GM12878 (cell line): ENCODE measurements at regions not wholly inside any gene's neighbourhood (a gene's known extent, or its start where the extent isn't known, plus 50 kb on each side); places are given as distances from the start of the nearest gene placed in this dataset.

Source experiments
- ATAC-seq: fragments of 200-7000 bp; cut with Tn5 transposase; 3 replicates; pipeline ENCODE4 v1.9.1; 2020; ENCODE audit warnings: mild to moderate bottlenecking, moderate library complexity
- BruUV-seq: library from RNA; stranded (reverse); fragments of 400-500 nt; replicated peaks from 2 replicates; lab custom pipeline; 2021; lab: Mats Ljungman, UMichigan
- CTCF ChIA-PET: fragments of 300-600 bp; sonication (Branson Sonifier 250); formaldehyde crosslinking; extraction: SDS; loops from one replicate; lab custom pipeline; 2021; ENCODE audit warnings: inconsistent platforms; lab: Yijun Ruan, JAX
- POLR2A ChIA-PET: fragments of 350-600 bp; formaldehyde crosslinking; extraction: SDS; loops from one replicate; lab custom pipeline; 2021; ENCODE audit warnings: inconsistent platforms; lab: Charles Lee
- RAD21 ChIA-PET: fragments of 300-600 bp; sonication (Branson Sonifier 250); formaldehyde crosslinking; loops from one replicate; lab custom pipeline; 2023; ENCODE audit warnings: antibody characterized with exemption; ENCODE audit not compliant: unreplicated experiment; lab: Charles Lee
- SMC1A ChIA-PET: fragments of 300-600 bp; sonication (Branson Sonifier 250); formaldehyde crosslinking; loops from one replicate; lab custom pipeline; 2023; ENCODE audit not compliant: unreplicated experiment, uncharacterized antibody; lab: Charles Lee
- DNase-seq: peaks from one replicate; pipeline ENCODE4 v3.0.0-alpha.2; 2011; ENCODE audit warnings: low read depth, low spot score
- FAIRE-seq: peaks from 3 replicates; lab custom pipeline; 2011; peaks lifted over from hg19 to GRCh38; lab: Jason Lieb, UNC
- H2AFZ ChIP-seq: 2 replicates; pipeline ENCODE4 v1.6.0; 2011; ENCODE audit warnings: low read depth, low read length, control low read depth; ENCODE audit not compliant: control insufficient read depth
- H3K27ac ChIP-seq: 2 replicates; pipeline ENCODE4 v1.5.1; 2011; ENCODE audit warnings: control low read depth; ENCODE audit not compliant: control insufficient read depth, insufficient read depth
- H3K27me3 ChIP-seq, 2 experiments: replicated peaks in 1 of 2; 2 replicates each; pipeline versions ENCODE4 v1.6.0 to v1.6.1; 2011; ENCODE audit warnings: low read length in 1 of 2; ENCODE audit not compliant: control insufficient read depth in 2 of 2, insufficient read depth in 2 of 2
- H3K36me3 ChIP-seq, 2 experiments: 2 replicates each; pipeline ENCODE4 v1.5.1; 2011; ENCODE audit warnings: low read length in 1 of 2; ENCODE audit not compliant: control insufficient read depth in 2 of 2, insufficient read depth in 2 of 2
- H3K4me1 ChIP-seq: 2 replicates; pipeline ENCODE4 v1.6.1; 2011; ENCODE audit warnings: mild to moderate bottlenecking, low read length, moderate library complexity, mixed read lengths; ENCODE audit not compliant: control insufficient read depth, insufficient read depth
- H3K4me2 ChIP-seq: 2 replicates; pipeline ENCODE4 v1.6.0; 2011; ENCODE audit warnings: control low read depth; ENCODE audit not compliant: control insufficient read depth, insufficient read depth
- H3K4me3 ChIP-seq: fragments of 200-600 bp; sonication (generic); 2 replicates; pipeline ENCODE4 v1.5.1; 2016
- H3K79me2 ChIP-seq: 2 replicates; pipeline ENCODE4 v1.6.0; 2011; ENCODE audit warnings: low read length; ENCODE audit not compliant: control insufficient read depth, insufficient read depth
- H3K9ac ChIP-seq: 2 replicates; pipeline ENCODE4 v1.8.0; 2011; ENCODE audit warnings: low read length, control low read depth, mixed read lengths; ENCODE audit not compliant: control insufficient read depth, insufficient read depth
- H3K9me3 ChIP-seq: replicated peaks from 3 replicates; pipeline ENCODE4 v1.5.1; 2011; ENCODE audit warnings: mild to moderate bottlenecking, low read length; ENCODE audit not compliant: control insufficient read depth, insufficient read depth
- H4K20me1 ChIP-seq: 2 replicates; pipeline ENCODE4 v1.6.0; 2011; ENCODE audit not compliant: control insufficient read depth, insufficient read depth
- BACH1 ChIP-seq: fragments of 450-650 bp; IDR thresholded peaks from 2 replicates; pipeline ENCODE4 v1.6.1; 2017; ENCODE audit warnings: mild to moderate bottlenecking, borderline replicate concordance
- MTA2 ChIP-seq: fragments of 450-650 bp; IDR thresholded peaks from 2 replicates; pipeline ENCODE4 v1.6.1; 2016; ENCODE audit warnings: low read depth, mild to moderate bottlenecking, moderate library complexity
- MYB ChIP-seq: fragments of 150-350 bp; IDR thresholded peaks from 2 replicates; pipeline ENCODE4 v1.6.1; 2014; ENCODE audit warnings: mild to moderate bottlenecking, low read depth, low read length, borderline replicate concordance
- MYC ChIP-seq: IDR thresholded peaks from 2 replicates; pipeline ENCODE4 v1.6.1; 2011; ENCODE audit warnings: mild to moderate bottlenecking, low read length, moderate library complexity, inconsistent platforms; ENCODE audit not compliant: insufficient read depth, insufficient replicate concordance, insufficient read length, severe bottlenecking
- NRF1 ChIP-seq: conservative IDR thresholded peaks from 2 replicates; pipeline ENCODE4 v1.6.1; 2011; ENCODE audit warnings: mild to moderate bottlenecking, low read depth, low read length, improper control_type of control experiment
- PBX3 ChIP-seq: IDR thresholded peaks from 2 replicates; pipeline ENCODE4 v1.6.1; 2011; ENCODE audit warnings: mild to moderate bottlenecking, low read depth, low read length, moderate library complexity; ENCODE audit not compliant: insufficient replicate concordance
- RELB ChIP-seq: fragments of 450-650 bp; IDR thresholded peaks from 2 replicates; pipeline ENCODE4 v1.6.1; 2017; ENCODE audit warnings: low read depth, mild to moderate bottlenecking, moderate library complexity
- SMAD5 ChIP-seq: IDR thresholded peaks from 2 replicates; pipeline ENCODE4 v1.6.1; 2016; ENCODE audit warnings: antibody characterized with exemption, low read depth
- ZBTB40 ChIP-seq: fragments of 450-650 bp; IDR thresholded peaks from 2 replicates; pipeline ENCODE4 v1.6.1; 2016; ENCODE audit warnings: mild to moderate bottlenecking, moderate library complexity, borderline replicate concordance
- WGBS: methylation state at CpG from one replicate; pipeline ENCODE4 v1.1.6; 2016; ENCODE audit warnings: low lambda C conversion rate; ENCODE audit not compliant: insufficient replicate concordance, insufficient coverage; ENCODE audit errors: missing lambda C conversion rate; 5-methylcytosine and 5-hydroxymethylcytosine counted together
- in situ Hi-C: fragments of 300-500 bp; cut with MboI; formaldehyde crosslinking; loops from 9 replicates; pipeline ENCODE4 v1.14.3; 2018; ENCODE audit warnings: mixed read lengths
- intact Hi-C: fragments of 100-400 bp; cut with micrococcal nuclease; formaldehyde crosslinking; loops from one replicate; pipeline ENCODE4 v1.14.2; 2022; ENCODE audit not compliant: unreplicated experiment

- Histone ChIP-seq H3K9ac (no peak overlapping the region), H3K36me3 (no peaks in the 10 kb centered on the region), H3K27me3 (no peaks in the 10 kb centered on the region), H3K4me1 (no peaks in the 10 kb centered on the region), H3K4me2 (no peak overlapping the region), H3K4me3 (no peak overlapping the region), H3K79me2 (no peaks in the 10 kb centered on the region), H2AFZ (no peak overlapping the region), H3K27ac (no peak overlapping the region), H4K20me1 (no peaks in the 10 kb centered on the region), H3K9me3 (no peaks in the 10 kb centered on the region)
- in situ Hi-C loops = no loop called here
- ChIA-PET POLR2A (no interaction called here), SMC1A (interaction anchor here (1.5 kb wide), 1 partner anchor 8 kb away, joined by 4 read pairs; no protein-coding TSS in a partner anchor), CTCF (interaction anchor here (1.3 to 1.4 kb wide), 2 partner anchors 11 to 14 kb away, joined by 3 read pairs; no protein-coding TSS in a partner anchor), RAD21 (no interaction called here)
- DNase-seq = no peak
- FAIRE-seq = no peak
- ATAC-seq = no peak
- WGBS = 0% methylated on average over 5 of the region's 5 CpGs
- intact Hi-C loops = no loop called here
- no peak for TF ChIP-seq SMAD5
- no peak for TF ChIP-seq ZBTB40
- TF ChIP-seq RELB = no peak
- TF ChIP-seq MYC = no peak
- TF ChIP-seq MYB = no peak
- no peak for TF ChIP-seq PBX3
- no peak for TF ChIP-seq BACH1
- TF ChIP-seq NRF1 = no peak
- no peak for TF ChIP-seq MTA2
- BruUV-seq = no TSS peak
These were observed 904.9 kb downstream of the CENPC start for GRCh38 chr4:66640233-66640990.
